ENCODE measurements at regions not wholly inside any gene's neighbourhood (a gene's known extent, or its start where the extent isn't known, plus 50 kb on each side); places are given as distances from the start of the nearest gene placed in this dataset.

DNA sequence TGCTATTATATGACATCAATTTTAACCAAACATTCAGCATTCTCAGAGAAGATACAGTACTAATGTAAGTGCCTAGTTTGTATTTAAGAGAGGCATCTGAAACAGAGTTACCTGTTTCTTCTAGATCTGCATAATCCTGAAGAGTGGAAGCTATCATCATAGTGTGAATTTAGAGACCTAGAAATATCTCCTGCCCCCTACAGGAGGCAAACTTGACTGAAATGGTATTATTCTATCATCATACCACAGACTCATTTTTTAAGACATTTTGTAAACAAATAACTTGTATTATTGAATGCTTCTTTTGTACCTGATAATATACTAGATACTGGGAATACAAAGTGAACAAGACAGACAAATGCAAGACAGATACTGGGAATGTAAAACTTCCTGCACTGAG is 216.8 kb upstream of the RPS23 start:
- TF ChIP-seq CTCF (IDR thresholded peaks at IDR 0.05) (peak in 2 of 6 experiments; percentile 6 to 12), POLR2A (IDR thresholded peaks at IDR 0.05) (no peak), POLR2AphosphoS5 (IDR thresholded peaks at IDR 0.05) (no peak)

All from upper lobe of left lung (tissue), 4 donors.